ENCODE measurements at regions not wholly inside any gene's neighbourhood (a gene's known extent, or its start where the extent isn't known, plus 50 kb on each side); places are given as distances from the start of the nearest gene placed in this dataset.

DNA sequence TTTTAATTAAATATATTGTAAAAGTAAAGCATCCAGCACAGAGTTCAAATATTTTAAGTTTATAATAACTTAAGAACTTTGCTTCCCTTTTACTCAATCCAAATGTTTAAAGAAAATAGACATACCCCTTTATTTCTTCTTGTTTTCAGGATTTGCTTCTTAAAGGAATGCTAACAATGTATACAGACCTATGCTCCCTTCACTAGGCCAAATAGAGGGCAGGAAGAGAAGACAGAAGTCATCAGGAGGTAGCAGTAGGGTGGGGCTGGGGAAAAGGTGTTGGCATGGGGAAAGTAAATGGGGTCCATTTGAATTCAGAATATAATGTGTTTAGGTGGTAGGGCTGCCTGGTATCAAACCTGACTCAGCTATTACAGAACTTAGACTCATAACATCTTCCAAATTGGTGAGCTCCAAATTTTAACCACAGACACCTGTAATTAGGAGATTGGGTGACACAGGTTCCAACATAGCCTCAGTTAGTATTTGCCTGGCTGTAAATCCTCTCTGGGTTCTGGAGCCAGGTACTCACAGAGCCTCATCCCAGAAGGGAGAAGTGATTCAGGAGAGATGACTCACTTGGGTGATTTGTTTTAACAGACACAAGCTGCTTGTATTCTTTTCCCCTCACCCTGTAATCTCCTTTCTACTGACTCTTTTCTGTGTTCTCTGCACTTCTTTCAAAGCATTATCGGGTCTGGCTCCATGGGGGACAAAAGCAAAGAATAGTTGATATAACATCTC, 60.1 kb upstream of the DUSP10 start:
- DNase-seq: no peak

- no peak for DNase-seq
These were observed 59.4 kb upstream of the DUSP10 start for GRCh38 chr1:221801251-221801661.

DNA sequence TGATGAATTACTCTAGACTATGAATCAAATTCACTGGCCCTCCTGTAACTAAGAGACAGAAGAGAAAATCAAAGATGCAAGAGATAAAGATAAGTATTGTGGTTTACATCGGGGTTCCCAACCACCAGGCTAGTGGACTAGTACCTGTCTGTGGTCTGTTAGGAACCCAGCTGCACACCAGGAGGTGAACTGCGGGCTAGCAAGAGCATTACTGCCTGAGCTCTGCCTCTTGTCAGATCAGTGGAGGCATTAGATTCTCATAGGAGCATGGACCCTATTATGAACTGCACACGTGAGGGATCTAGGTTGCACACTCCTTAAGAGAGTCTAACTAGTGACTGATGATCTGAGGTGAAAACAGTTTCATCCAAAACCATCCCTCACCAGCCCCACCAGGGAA, 58.9 kb upstream of the DUSP10 start:
- no peak for DNase-seq

DNA sequence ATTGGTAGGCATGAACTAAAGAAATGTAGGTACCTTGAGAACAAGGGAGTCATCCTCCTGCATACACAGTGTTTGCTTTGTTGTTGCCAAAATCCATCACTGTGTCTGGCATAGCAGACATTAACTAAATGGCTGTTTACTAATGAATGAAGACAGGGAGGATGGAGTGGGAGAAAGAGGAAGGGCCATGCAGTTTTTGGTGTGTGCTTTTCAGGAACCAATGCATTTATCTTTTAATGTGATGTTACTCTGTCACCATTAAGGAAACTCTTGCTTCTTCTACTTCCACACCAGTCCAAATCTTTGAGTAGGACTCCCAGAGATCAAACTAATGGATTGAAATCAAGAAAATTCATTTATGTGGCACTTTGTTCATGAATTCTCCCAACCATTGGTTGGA, 55.6 kb upstream of the DUSP10 start:
- no peak for DNase-seq

- DNase-seq: no peak
These were observed 54.8 kb upstream of the DUSP10 start for GRCh38 chr1:221796700-221797099.

DNA sequence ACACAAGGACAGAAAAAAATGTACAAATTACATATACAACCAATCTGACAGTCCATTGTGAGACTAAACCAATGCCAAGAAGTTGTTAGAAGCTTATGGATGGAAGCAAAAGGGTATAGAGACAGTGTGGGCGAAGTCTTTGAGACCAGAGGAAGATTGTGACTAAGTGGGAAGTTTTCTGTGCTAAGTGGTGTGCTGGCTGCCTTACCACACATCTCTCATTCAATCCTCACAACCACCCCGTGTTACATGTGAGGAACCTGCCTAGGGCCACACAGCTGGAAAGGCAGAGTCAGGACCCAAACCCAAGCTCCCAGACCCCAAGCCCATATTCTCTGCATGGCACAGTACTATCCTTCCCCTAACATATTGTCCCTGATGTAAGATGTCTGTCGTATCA, 53.5 kb upstream of the DUSP10 start:
- no peak for DNase-seq

- DNase-seq: no peak
These were observed 53.0 kb upstream of the DUSP10 start for GRCh38 chr1:221794935-221795334.

DNA sequence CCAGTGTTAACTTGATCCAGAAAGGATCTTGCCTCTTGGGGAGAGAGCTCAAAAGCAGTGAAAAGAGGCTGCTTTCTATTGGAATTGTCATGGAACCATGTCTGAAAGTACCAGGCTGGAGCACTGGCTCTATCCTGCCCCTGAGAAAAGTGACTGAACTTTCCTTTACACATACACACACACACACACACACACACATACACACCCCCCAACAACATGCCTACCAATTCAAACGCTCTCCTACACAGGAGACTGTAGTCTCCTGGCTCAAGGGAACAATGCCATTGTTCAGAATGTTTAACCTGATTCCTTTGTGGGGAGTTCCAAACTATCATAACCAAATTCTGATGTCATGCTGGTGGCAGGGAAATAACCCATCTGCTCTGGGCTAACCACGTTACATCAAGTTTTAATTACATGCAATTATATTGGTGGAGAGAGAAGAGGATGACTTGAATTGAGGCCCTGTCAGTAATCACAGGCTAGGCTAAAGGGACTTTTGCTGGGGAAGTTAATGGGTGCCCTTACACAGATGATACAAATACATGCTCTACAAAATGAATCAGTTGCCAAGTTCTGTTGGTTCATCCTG, 52.3 kb upstream of the DUSP10 start:
- peak in 1 of 5 donors; percentile 43 for DNase-seq

GRCh38 chr1:221793439-221794078, 51.7 kb upstream of the DUSP10 start:
- no peak for DNase-seq

DNA sequence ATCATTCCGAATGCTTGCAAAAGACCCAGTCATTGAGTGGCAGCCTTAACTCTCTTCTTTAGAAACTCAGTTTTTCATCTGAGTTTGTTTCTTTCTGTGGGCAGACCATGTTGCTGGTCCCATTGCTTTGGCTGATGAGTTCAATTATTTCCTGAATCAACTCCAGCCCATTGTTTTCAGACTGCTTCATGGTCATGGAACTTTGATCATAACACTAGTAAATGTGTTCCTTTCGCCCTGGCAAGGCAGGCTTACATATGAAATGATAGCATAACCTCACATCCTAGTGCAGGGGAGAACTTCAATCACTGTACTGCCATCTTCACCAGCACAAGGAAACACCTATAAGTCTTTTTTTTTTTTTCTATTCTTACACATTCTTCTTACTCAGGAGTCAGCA, 50.0 kb upstream of the DUSP10 start:
- DNase-seq: no peak
